H1 (cell line): ENCODE measurements at regions not wholly inside any gene's neighbourhood (a gene's known extent, or its start where the extent isn't known, plus 50 kb on each side); places are given as distances from the start of the nearest gene placed in this dataset.

ENCODE experiments used
- KDM5A ChIP-seq: fragments of 200-600 bp; IDR thresholded peaks from 2 replicates; pipeline ENCODE4 v1.7.1; 2012; ENCODE audit warnings: mild to moderate bottlenecking, low read length, inconsistent platforms, mixed read lengths

- no peak for TF ChIP-seq KDM5A
Observed at GRCh38 chr4:84389406-84389805, 109.7 kb downstream of the NKX6-1 start (continued).
